Testis (tissue), 2 donors: ENCODE measurements at regions not wholly inside any gene's neighbourhood (a gene's known extent, or its start where the extent isn't known, plus 50 kb on each side); places are given as distances from the start of the nearest gene placed in this dataset.

Source experiments
- DNase-seq: peaks from one replicate; pipeline ENCODE4 v3.0.0-alpha.2; 2019
- H3K27ac ChIP-seq, 2 donors: fragments of 200-600 bp; sonication (generic); one replicate each; pipeline ENCODE4 v1.5.1; 2019
- H3K27me3 ChIP-seq: fragments of 200-600 bp; sonication (generic); one replicate; pipeline ENCODE4 v1.5.1; 2019
- H3K36me3 ChIP-seq: fragments of 200-600 bp; sonication (generic); one replicate; pipeline ENCODE4 v1.5.1; 2017; ENCODE audit warnings: low read depth; ENCODE audit errors: missing control alignments
- H3K4me1 ChIP-seq: fragments of 200-600 bp; sonication (generic); one replicate; pipeline ENCODE4 v1.5.1; 2019
- H3K4me3 ChIP-seq, 2 donors: fragments of 200-600 bp; sonication (generic); one replicate each; pipeline ENCODE4 v1.5.1; 2017 to 2019
- H3K9me3 ChIP-seq: fragments of 200-600 bp; sonication (generic); one replicate; pipeline ENCODE4 v1.5.1; 2017
- CTCF ChIP-seq, 3 experiments: fragments of 450-650 bp in 2 of 3; fragments of 200-600 bp in 1 of 3; sonication (generic) in 1 of 3; IDR thresholded peaks; one replicate each; pipeline ENCODE4 v1.5.1; 2016 to 2019; ENCODE audit warnings: antibody characterized with exemption in 3 of 3, mild to moderate bottlenecking in 2 of 3, moderate library complexity in 1 of 3
- POLR2A ChIP-seq: fragments of 450-650 bp; IDR thresholded peaks from one replicate; pipeline ENCODE4 v1.6.1; 2017; ENCODE audit warnings: antibody characterized with exemption, mild to moderate bottlenecking, moderate library complexity
- WGBS, 2 donors: methylation state at CpG; one replicate each; pipeline ENCODE4 v1.1.5; 2018; 5-methylcytosine and 5-hydroxymethylcytosine counted together
- intact Hi-C: fragments of 100-400 bp; cut with DNase I; formaldehyde crosslinking; loops from one replicate; pipeline ENCODE4 v1.15.1; 2023; ENCODE audit warnings: low total_unique reads

GRCh38 chr3:75012791-75013331, 398.4 kb upstream of the CNTN3 start:
- no peak for DNase-seq
- TF ChIP-seq POLR2A (no peak), CTCF (IDR thresholded peaks at IDR 0.05) (no peak)
- Histone ChIP-seq H3K4me1 (no peaks in the 10 kb centered on the region), H3K27ac (no peak overlapping the region), H3K4me3 (no peak overlapping the region), H3K9me3 (no peaks in the 10 kb centered on the region), H3K27me3 (no peaks in the 10 kb centered on the region), H3K36me3 (no peaks in the 10 kb centered on the region)
- intact Hi-C loops = no loop called here
- 52 to 60% methylated on average over 5 of the region's 5 CpGs for WGBS, 2 donors

GRCh38 chr3:75014008-75014407, 399.5 kb upstream of the CNTN3 start:
- H3K4me3 ChIP-seq = no peak overlapping the region
- TF ChIP-seq POLR2A = no peak
- no peak for TF ChIP-seq CTCF (IDR thresholded peaks at IDR 0.05)
- no peaks in the 10 kb centered on the region for H3K9me3 ChIP-seq
- intact Hi-C loops = no loop called here
- DNase-seq = no peak
- no peaks in the 10 kb centered on the region for H3K27me3 ChIP-seq
- H3K36me3 ChIP-seq = no peaks in the 10 kb centered on the region
- WGBS, 2 donors = 95% methylated on average over 1 of the region's 1 CpG
- H3K4me1 ChIP-seq = no peaks in the 10 kb centered on the region
- H3K27ac ChIP-seq = no peak overlapping the region

- Histone ChIP-seq H3K36me3 (no peaks in the 10 kb centered on the region), H3K9me3 (no peaks in the 10 kb centered on the region), H3K27me3 (no peaks in the 10 kb centered on the region), H3K27ac (no peak overlapping the region), H3K4me3 (no peak overlapping the region), H3K4me1 (no peaks in the 10 kb centered on the region)
- intact Hi-C loops = no loop called here
- no peak for TF ChIP-seq POLR2A
- TF ChIP-seq CTCF (IDR thresholded peaks at IDR 0.05) = no peak
- no peak for DNase-seq
- WGBS, 2 donors = 85 to 92% methylated on average over 2 of the region's 2 CpGs
Measured at GRCh38 chr3:75015280-75015679, 400.8 kb upstream of the CNTN3 start.

- intact Hi-C loops = no loop called here
- Histone ChIP-seq H3K36me3 (no peaks in the 10 kb centered on the region), H3K27ac (no peak overlapping the region), H3K4me3 (no peak overlapping the region), H3K9me3 (no peaks in the 10 kb centered on the region), H3K4me1 (no peaks in the 10 kb centered on the region), H3K27me3 (no peaks in the 10 kb centered on the region)
- DNase-seq = no peak
- TF ChIP-seq CTCF (IDR thresholded peaks at IDR 0.05) = no peak
- no peak for TF ChIP-seq POLR2A
Measured at GRCh38 chr3:75035146-75035545, 420.7 kb upstream of the CNTN3 start.

- 91 to 98% methylated on average over 2 of the region's 2 CpGs for WGBS, 2 donors
- no peak for DNase-seq
- H3K4me1 ChIP-seq = no peaks in the 10 kb centered on the region
- no peak overlapping the region for H3K27ac ChIP-seq
- intact Hi-C loops = no loop called here
- no peaks in the 10 kb centered on the region for H3K27me3 ChIP-seq
- no peak overlapping the region for H3K4me3 ChIP-seq
- no peaks in the 10 kb centered on the region for H3K36me3 ChIP-seq
- no peak for TF ChIP-seq CTCF (IDR thresholded peaks at IDR 0.05)
- no peak for TF ChIP-seq POLR2A
- H3K9me3 ChIP-seq = no peaks in the 10 kb centered on the region
Measured at GRCh38 chr3:75042941-75043340, 428.5 kb upstream of the CNTN3 start.
